LoVo (cell line): ENCODE measurements at regions not wholly inside any gene's neighbourhood (a gene's known extent, or its start where the extent isn't known, plus 50 kb on each side); places are given as distances from the start of the nearest gene placed in this dataset.
"Not testable (repeated sequence)": the region's sequence is repeated elsewhere in the genome, so short reads cannot be mapped to it uniquely, and the experiment has no call there.

Experiments used
- DNase-seq: peaks from one replicate; pipeline ENCODE4 v3.0.0-alpha.2; 2016; ENCODE audit warnings: low spot score

- no peak for DNase-seq
These were observed 357.2 kb downstream of the DLEU7 start for GRCh38 chr13:50485979-50486935.

GRCh38 chr13:50493683-50494082, 349.8 kb downstream of the DLEU7 start:
- no peak for DNase-seq

GRCh38 chr13:50494138-50494537, 349.4 kb downstream of the DLEU7 start:
- no peak for DNase-seq

GRCh38 chr13:50503212-50503611, 340.3 kb downstream of the DLEU7 start:
- DNase-seq, result not testable (repeated sequence)

- no peak for DNase-seq
These were observed 334.3 kb downstream of the DLEU7 start for GRCh38 chr13:50509167-50509566.

GRCh38 chr13:50509771-50510441, 333.6 kb downstream of the DLEU7 start:
- DNase-seq, result no peak

- not testable (repeated sequence) for DNase-seq
These were observed 332.5 kb downstream of the DLEU7 start for GRCh38 chr13:50510885-50511545.

- no peak for DNase-seq
These were observed 331.6 kb downstream of the DLEU7 start for GRCh38 chr13:50511877-50512341.

GRCh38 chr13:50512474-50513299, 330.8 kb downstream of the DLEU7 start:
- DNase-seq, result no peak

- DNase-seq, result peak; percentile 55
These were observed 330.1 kb downstream of the DLEU7 start for GRCh38 chr13:50513300-50513877.

GRCh38 chr13:50514249-50514648, 329.2 kb downstream of the DLEU7 start:
- no peak for DNase-seq

- no peak for DNase-seq
These were observed 325.4 kb downstream of the DLEU7 start for GRCh38 chr13:50518131-50518530.

- DNase-seq, result no peak
These were observed 324.7 kb downstream of the DLEU7 start for GRCh38 chr13:50518781-50519201.

GRCh38 chr13:50519866-50520265, 323.6 kb downstream of the DLEU7 start:
- no peak for DNase-seq

GRCh38 chr13:50521006-50521830, 322.3 kb downstream of the DLEU7 start:
- no peak for DNase-seq

- DNase-seq, result no peak
These were observed 321.7 kb downstream of the DLEU7 start for GRCh38 chr13:50521831-50522149.

GRCh38 chr13:50522506-50522905, 321.0 kb downstream of the DLEU7 start:
- no peak for DNase-seq

- no peak for DNase-seq
These were observed 320.2 kb downstream of the DLEU7 start for GRCh38 chr13:50523307-50523706.

GRCh38 chr13:50524560-50524959, 318.9 kb downstream of the DLEU7 start:
- no peak for DNase-seq

GRCh38 chr13:50526661-50527071, 316.8 kb downstream of the DLEU7 start:
- no peak for DNase-seq
